Breast epithelium (tissue), 3 donors: ENCODE measurements at regions not wholly inside any gene's neighbourhood (a gene's known extent, or its start where the extent isn't known, plus 50 kb on each side); places are given as distances from the start of the nearest gene placed in this dataset.

Source experiments
- CTCF ChIP-seq, 3 donors: fragments of 450-650 bp; IDR thresholded peaks; one replicate each; pipeline ENCODE4 v1.5.1; 2016 to 2017; ENCODE audit warnings: antibody characterized with exemption in 3 of 3, mild to moderate bottlenecking in 3 of 3, moderate library complexity in 3 of 3
- POLR2A ChIP-seq: fragments of 450-650 bp; IDR thresholded peaks from one replicate; pipeline ENCODE4 v1.6.1; 2016; ENCODE audit warnings: antibody characterized with exemption, mild to moderate bottlenecking, moderate library complexity
- POLR2AphosphoS5 ChIP-seq, 3 donors: sonication (generic); formaldehyde crosslinking; IDR thresholded peaks; one replicate each; pipeline ENCODE4 v1.6.1; 2017; ENCODE audit warnings: antibody characterized with exemption in 3 of 3

DNA sequence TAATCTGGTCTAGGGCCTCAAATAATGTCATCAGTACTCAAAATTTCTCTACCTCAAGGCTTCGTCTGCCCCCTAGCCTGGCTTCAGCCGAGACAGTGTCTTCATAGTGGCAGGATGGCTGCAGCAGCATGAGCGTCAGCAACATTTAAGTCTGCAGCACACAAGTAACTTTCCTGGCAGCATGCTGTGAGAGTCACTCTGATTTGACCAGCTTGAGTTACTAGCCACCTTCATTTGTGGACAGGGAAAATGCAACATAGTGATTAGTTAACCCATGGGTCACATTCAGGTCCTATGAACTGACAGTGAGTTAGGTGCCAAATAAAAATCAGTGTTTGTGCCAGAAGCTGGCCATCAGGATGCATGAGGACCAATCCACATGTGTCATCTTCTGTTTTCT lies 209.9 kb upstream of the SLC35B3 start:
- TF ChIP-seq CTCF (IDR thresholded peaks at IDR 0.05) (no peak), POLR2AphosphoS5 (IDR thresholded peaks at IDR 0.05) (no peak), POLR2A (no peak)
